ENCODE measurements at regions not wholly inside any gene's neighbourhood (a gene's known extent, or its start where the extent isn't known, plus 50 kb on each side); places are given as distances from the start of the nearest gene placed in this dataset.
"Not testable (repeated sequence)": the region's sequence is repeated elsewhere in the genome, so short reads cannot be mapped to it uniquely, and the experiment has no call there.

DNA sequence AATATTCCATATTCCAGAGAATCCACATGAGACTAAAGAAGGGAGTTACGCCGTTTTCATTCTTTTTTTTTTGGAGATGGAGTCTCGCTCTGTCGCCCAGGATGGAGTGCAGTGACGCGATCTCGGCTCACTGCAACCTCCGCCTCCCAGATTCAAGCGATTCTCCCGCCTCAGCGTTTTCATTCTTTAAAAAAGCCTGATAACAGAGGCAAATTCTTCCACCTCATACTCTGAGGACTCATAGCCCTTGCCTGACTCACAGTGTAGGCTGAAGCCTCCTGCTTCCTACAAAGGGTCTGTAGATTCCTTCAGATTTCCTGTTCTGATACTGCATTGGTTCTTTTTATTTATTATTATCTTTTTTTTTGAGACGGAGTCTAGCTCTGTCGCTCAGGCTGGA lies 210.5 kb downstream of the SH3BGRL start (continued):
- TF ChIP-seq RERE (CRISPR knock-in tag; IDR thresholded peaks at IDR 0.05; ENCODE audit: low read depth) = no peak
- no peak for TF ChIP-seq ZNF619 (CRISPR knock-in tag; IDR thresholded peaks at IDR 0.05)
- TF ChIP-seq ZNF317 (CRISPR knock-in tag; IDR thresholded peaks at IDR 0.05) = no peak
- TF ChIP-seq FOXO1 (CRISPR knock-in tag; IDR thresholded peaks at IDR 0.05) = no peak
- TF ChIP-seq POGZ (CRISPR knock-in tag; IDR thresholded peaks at IDR 0.05) = no peak
- no peak for TF ChIP-seq NKX3-1 (CRISPR knock-in tag; IDR thresholded peaks at IDR 0.05)

DNA sequence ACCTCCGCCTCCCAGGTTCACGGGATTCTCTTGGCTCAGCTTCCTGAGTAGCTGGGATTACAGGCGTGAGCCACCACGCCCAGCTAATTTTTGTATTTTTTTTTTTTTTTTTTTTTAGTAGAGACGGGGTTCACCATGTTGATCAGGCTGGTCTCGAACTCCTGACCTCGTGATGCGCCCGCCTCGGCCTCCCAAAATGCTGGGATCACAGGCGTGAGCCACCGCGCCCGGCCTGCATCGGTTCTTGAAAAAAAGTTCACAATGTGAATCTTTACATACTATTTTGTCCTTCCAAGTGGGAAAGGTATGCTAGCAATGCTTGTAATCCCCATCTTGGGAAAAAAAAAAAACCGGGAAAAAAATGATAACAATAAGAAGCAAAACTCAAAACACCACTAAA lies 211.0 kb downstream of the SH3BGRL start:
- H3K4me2 ChIP-seq (ENCODE audit: low read depth, low read length); H3K9me3 ChIP-seq (ENCODE audit: low read length); FAIRE-seq; H2AFZ ChIP-seq (ENCODE audit: low read length); BruUV-seq (replicated peaks); ATAC-seq; H3K4me3 ChIP-seq (replicated peaks in 1 of 3; ENCODE audit: insufficient read depth in 1 of 3, low read depth in 2 of 3, low read length in 3 of 3); in situ Hi-C loops (cut with HindIII; ENCODE audit: extremely low pct_ligation_motif_present, low pct_unique_long_range_greater_than_20kb); H3K36me3 ChIP-seq (replicated peaks in 1 of 2; ENCODE audit: control insufficient read depth in 1 of 2, insufficient read depth in 2 of 2, low read length in 2 of 2); POLR2A ChIA-PET; H3K27me3 ChIP-seq (ENCODE audit: control insufficient read depth in 1 of 2, insufficient read depth in 2 of 2, low read length in 2 of 2); H3K9ac ChIP-seq (ENCODE audit: insufficient read depth, low read depth, low read length); DNase-seq (ENCODE audit: low spot score); H3K27ac ChIP-seq (ENCODE audit: extremely low read length, insufficient read depth, low read length); H3K4me1 ChIP-seq (ENCODE audit: insufficient read depth, low read length); intact Hi-C loops (cut with micrococcal nuclease; ENCODE audit: unreplicated experiment); CTCF ChIA-PET (ENCODE audit: low intra/inter-chr PET ratio, low total read pairs); H4K20me1 ChIP-seq (ENCODE audit: insufficient read depth, low read length); H3K79me2 ChIP-seq (ENCODE audit: insufficient read depth, low read length): not testable (repeated sequence)
- 34% methylated on average over 16 of the region's 16 CpGs for WGBS (ENCODE audit: low lambda C conversion rate)
